ENCODE measurements at regions not wholly inside any gene's neighbourhood (a gene's known extent, or its start where the extent isn't known, plus 50 kb on each side); places are given as distances from the start of the nearest gene placed in this dataset.

- Histone ChIP-seq H3K36me3 (ENCODE audit: insufficient read depth, low read length) (no peaks in the 10 kb centered on the region), H3K27ac (ENCODE audit: low read depth, low read length) (no peak overlapping the region), H3K4me3 (ENCODE audit: low read depth in 1 of 2, low read length in 2 of 2) (peak overlapping the region in 1 of 2 donors; percentile 26), H3K4me1 (ENCODE audit: insufficient read depth, low read length) (no peaks in the 10 kb centered on the region), H3K9me3 (ENCODE audit: low read length) (no peaks in the 10 kb centered on the region), H3K9ac (ENCODE audit: low read length) (peak overlapping the region; percentile 3), H3K27me3 (ENCODE audit: control insufficient read depth in 1 of 2, insufficient read depth in 2 of 2, low read length in 2 of 2) (no peaks in the 10 kb centered on the region)
These were observed 140.4 kb downstream of the ESM1 start for GRCh38 chr5:54844905-54845566.

GRCh38 chr5:54844266-54844665 lies 141.1 kb downstream of the ESM1 start:
- no peaks in the 10 kb centered on the region for H3K4me1 ChIP-seq (ENCODE audit: insufficient read depth, low read length)
- H3K27me3 ChIP-seq (ENCODE audit: control insufficient read depth in 1 of 2, insufficient read depth in 2 of 2, low read length in 2 of 2): no peaks in the 10 kb centered on the region
- H3K36me3 ChIP-seq (ENCODE audit: insufficient read depth, low read length): no peaks in the 10 kb centered on the region
- H3K9me3 ChIP-seq (ENCODE audit: low read length): no peaks in the 10 kb centered on the region
- H3K4me3 ChIP-seq (ENCODE audit: low read depth in 1 of 2, low read length in 2 of 2): no peak overlapping the region
- no peak overlapping the region for H3K9ac ChIP-seq (ENCODE audit: low read length)
- no peak overlapping the region for H3K27ac ChIP-seq (ENCODE audit: low read depth, low read length)

GRCh38 chr5:54841481-54841880 lies 143.9 kb downstream of the ESM1 start:
- Histone ChIP-seq H3K27me3 (ENCODE audit: control insufficient read depth in 1 of 2, insufficient read depth in 2 of 2, low read length in 2 of 2) (no peaks in the 10 kb centered on the region), H3K9ac (ENCODE audit: low read length) (no peak overlapping the region), H3K27ac (ENCODE audit: low read depth, low read length) (no peak overlapping the region), H3K4me1 (ENCODE audit: insufficient read depth, low read length) (no peaks in the 10 kb centered on the region), H3K36me3 (ENCODE audit: insufficient read depth, low read length) (no peaks in the 10 kb centered on the region), H3K4me3 (ENCODE audit: low read depth in 1 of 2, low read length in 2 of 2) (no peak overlapping the region), H3K9me3 (ENCODE audit: low read length) (no peaks in the 10 kb centered on the region)

GRCh38 chr5:54838843-54839242 lies 146.6 kb downstream of the ESM1 start:
- no peaks in the 10 kb centered on the region for H3K36me3 ChIP-seq (ENCODE audit: insufficient read depth, low read length)
- no peaks in the 10 kb centered on the region for H3K9me3 ChIP-seq (ENCODE audit: low read length)
- no peak overlapping the region for H3K4me3 ChIP-seq (ENCODE audit: low read depth in 1 of 2, low read length in 2 of 2)
- H3K27ac ChIP-seq (ENCODE audit: low read depth, low read length): no peak overlapping the region
- H3K27me3 ChIP-seq (ENCODE audit: control insufficient read depth in 1 of 2, insufficient read depth in 2 of 2, low read length in 2 of 2): no peaks in the 10 kb centered on the region
- H3K9ac ChIP-seq (ENCODE audit: low read length): no peak overlapping the region
- no peaks in the 10 kb centered on the region for H3K4me1 ChIP-seq (ENCODE audit: insufficient read depth, low read length)

- Histone ChIP-seq H3K9me3 (ENCODE audit: low read length) (no peaks in the 10 kb centered on the region), H3K27me3 (ENCODE audit: control insufficient read depth in 1 of 2, insufficient read depth in 2 of 2, low read length in 2 of 2) (no peaks in the 10 kb centered on the region), H3K36me3 (ENCODE audit: insufficient read depth, low read length) (no peaks in the 10 kb centered on the region), H3K4me3 (ENCODE audit: low read depth in 1 of 2, low read length in 2 of 2) (no peak overlapping the region), H3K9ac (ENCODE audit: low read length) (no peak overlapping the region), H3K27ac (ENCODE audit: low read depth, low read length) (no peak overlapping the region), H3K4me1 (ENCODE audit: insufficient read depth, low read length) (no peaks in the 10 kb centered on the region)
These were observed 147.4 kb downstream of the ESM1 start for GRCh38 chr5:54837981-54838380.

GRCh38 chr5:54837093-54837492 lies 148.3 kb downstream of the ESM1 start:
- Histone ChIP-seq H3K36me3 (ENCODE audit: insufficient read depth, low read length) (no peaks in the 10 kb centered on the region), H3K27me3 (ENCODE audit: control insufficient read depth in 1 of 2, insufficient read depth in 2 of 2, low read length in 2 of 2) (no peaks in the 10 kb centered on the region), H3K9ac (ENCODE audit: low read length) (no peak overlapping the region), H3K27ac (ENCODE audit: low read depth, low read length) (no peak overlapping the region), H3K4me1 (ENCODE audit: insufficient read depth, low read length) (no peaks in the 10 kb centered on the region), H3K9me3 (ENCODE audit: low read length) (no peaks in the 10 kb centered on the region), H3K4me3 (ENCODE audit: low read depth in 1 of 2, low read length in 2 of 2) (no peak overlapping the region)

- Histone ChIP-seq H3K4me1 (ENCODE audit: insufficient read depth, low read length) (no peaks in the 10 kb centered on the region), H3K4me3 (ENCODE audit: low read depth in 1 of 2, low read length in 2 of 2) (no peak overlapping the region), H3K27ac (ENCODE audit: low read depth, low read length) (no peak overlapping the region), H3K9me3 (ENCODE audit: low read length) (no peaks in the 10 kb centered on the region), H3K27me3 (ENCODE audit: control insufficient read depth in 1 of 2, insufficient read depth in 2 of 2, low read length in 2 of 2) (no peaks in the 10 kb centered on the region), H3K36me3 (ENCODE audit: insufficient read depth, low read length) (no peaks in the 10 kb centered on the region), H3K9ac (ENCODE audit: low read length) (no peak overlapping the region)
These were observed 149.7 kb downstream of the ESM1 start for GRCh38 chr5:54835647-54836046.

- H3K9me3 ChIP-seq (ENCODE audit: low read length): no peaks in the 10 kb centered on the region
These were observed 151.1 kb downstream of the ESM1 start for GRCh38 chr5:54834121-54834842.

GRCh38 chr5:54833590-54833989 lies 151.8 kb downstream of the ESM1 start:
- Histone ChIP-seq H3K9ac (ENCODE audit: low read length) (no peak overlapping the region), H3K4me1 (ENCODE audit: insufficient read depth, low read length) (no peaks in the 10 kb centered on the region), H3K9me3 (ENCODE audit: low read length) (no peaks in the 10 kb centered on the region), H3K27me3 (ENCODE audit: control insufficient read depth in 1 of 2, insufficient read depth in 2 of 2, low read length in 2 of 2) (no peaks in the 10 kb centered on the region), H3K4me3 (ENCODE audit: low read depth in 1 of 2, low read length in 2 of 2) (no peak overlapping the region), H3K27ac (ENCODE audit: low read depth, low read length) (no peak overlapping the region), H3K36me3 (ENCODE audit: insufficient read depth, low read length) (no peaks in the 10 kb centered on the region)

More at GRCh38 chr5:54834121-54834842, 151.1 kb downstream of the ESM1 start:
- Histone ChIP-seq H3K36me3 (ENCODE audit: insufficient read depth, low read length) (no peaks in the 10 kb centered on the region), H3K9ac (ENCODE audit: low read length) (no peak overlapping the region), H3K27me3 (ENCODE audit: control insufficient read depth in 1 of 2, insufficient read depth in 2 of 2, low read length in 2 of 2) (no peaks in the 10 kb centered on the region), H3K27ac (ENCODE audit: low read depth, low read length) (no peak overlapping the region), H3K4me1 (ENCODE audit: insufficient read depth, low read length) (no peaks in the 10 kb centered on the region), H3K4me3 (ENCODE audit: low read depth in 1 of 2, low read length in 2 of 2) (no peak overlapping the region)

- Histone ChIP-seq H3K27me3 (ENCODE audit: control insufficient read depth in 1 of 2, insufficient read depth in 2 of 2, low read length in 2 of 2) (no peaks in the 10 kb centered on the region), H3K9me3 (ENCODE audit: low read length) (no peaks in the 10 kb centered on the region), H3K9ac (ENCODE audit: low read length) (no peak overlapping the region), H3K27ac (ENCODE audit: low read depth, low read length) (no peak overlapping the region), H3K36me3 (ENCODE audit: insufficient read depth, low read length) (no peaks in the 10 kb centered on the region), H3K4me1 (ENCODE audit: insufficient read depth, low read length) (no peaks in the 10 kb centered on the region), H3K4me3 (ENCODE audit: low read depth in 1 of 2, low read length in 2 of 2) (no peak overlapping the region)
These were observed 152.5 kb downstream of the ESM1 start for GRCh38 chr5:54832858-54833257.

GRCh38 chr5:54832045-54832444 lies 153.3 kb downstream of the ESM1 start:
- no peak overlapping the region for H3K27ac ChIP-seq (ENCODE audit: low read depth, low read length)
- no peak overlapping the region for H3K9ac ChIP-seq (ENCODE audit: low read length)
- no peaks in the 10 kb centered on the region for H3K9me3 ChIP-seq (ENCODE audit: low read length)
- H3K36me3 ChIP-seq (ENCODE audit: insufficient read depth, low read length): no peaks in the 10 kb centered on the region
- H3K27me3 ChIP-seq (ENCODE audit: control insufficient read depth in 1 of 2, insufficient read depth in 2 of 2, low read length in 2 of 2): no peaks in the 10 kb centered on the region
- no peak overlapping the region for H3K4me3 ChIP-seq (ENCODE audit: low read depth in 1 of 2, low read length in 2 of 2)
- no peaks in the 10 kb centered on the region for H3K4me1 ChIP-seq (ENCODE audit: insufficient read depth, low read length)

- Histone ChIP-seq H3K36me3 (ENCODE audit: insufficient read depth, low read length) (no peaks in the 10 kb centered on the region), H3K9ac (ENCODE audit: low read length) (no peak overlapping the region), H3K9me3 (ENCODE audit: low read length) (no peaks in the 10 kb centered on the region), H3K27me3 (ENCODE audit: control insufficient read depth in 1 of 2, insufficient read depth in 2 of 2, low read length in 2 of 2) (no peaks in the 10 kb centered on the region), H3K27ac (ENCODE audit: low read depth, low read length) (no peak overlapping the region), H3K4me1 (ENCODE audit: insufficient read depth, low read length) (no peaks in the 10 kb centered on the region), H3K4me3 (ENCODE audit: low read depth in 1 of 2, low read length in 2 of 2) (no peak overlapping the region)
These were observed 154.2 kb downstream of the ESM1 start for GRCh38 chr5:54831233-54831632.

Measured in muscle layer of colon (tissue), 2 donors.